PC-9 (cell line): ENCODE measurements at regions not wholly inside any gene's neighbourhood (a gene's known extent, or its start where the extent isn't known, plus 50 kb on each side); places are given as distances from the start of the nearest gene placed in this dataset.

ENCODE experiments used
- BruUV-seq: library from RNA; stranded (reverse); fragments of 400-500 nt; replicated peaks from 2 replicates; lab custom pipeline; 2021; lab: Mats Ljungman, UMichigan
- CTCF ChIA-PET: fragments of 300-600 bp; sonication (Branson Sonifier 250); formaldehyde crosslinking; loops from one replicate; lab custom pipeline; 2022; ENCODE audit warnings: antibody characterized with exemption; lab: Charles Lee
- POLR2A ChIA-PET: fragments of 300-600 bp; sonication (Branson Sonifier 250); formaldehyde crosslinking; loops from one replicate; lab custom pipeline; 2022; ENCODE audit warnings: antibody characterized with exemption; ENCODE audit not compliant: unreplicated experiment; lab: Charles Lee
- DNase-seq, 2 experiments: peaks; one replicate each; pipeline versions ENCODE4 v3.0.0 to v3.0.0-alpha.2; 2015 to 2022; ENCODE audit warnings: mixed read lengths in 1 of 2
- H2AFZ ChIP-seq: fragments of 200-600 bp; sonication (generic); 2 replicates; pipeline ENCODE4 v1.8.1; 2017; ENCODE audit warnings: antibody characterized with exemption
- H3F3A ChIP-seq: fragments of 200-600 bp; sonication (generic); 2 replicates; pipeline ENCODE4 v1.8.1; 2017; ENCODE audit warnings: antibody characterized with exemption, mild to moderate bottlenecking, low read depth; ENCODE audit not compliant: insufficient read depth
- H3K27ac ChIP-seq: fragments of 200-600 bp; sonication (generic); 2 replicates; pipeline ENCODE4 v1.6.1; 2016; ENCODE audit warnings: mixed run types
- H3K27me3 ChIP-seq: fragments of 200-600 bp; sonication (generic); 2 replicates; pipeline ENCODE4 v1.6.1; 2016; ENCODE audit warnings: low read depth, mixed run types; ENCODE audit not compliant: insufficient read depth
- H3K36me3 ChIP-seq: fragments of 200-600 bp; sonication (generic); 2 replicates; pipeline ENCODE4 v1.6.1; 2016; ENCODE audit warnings: low read depth, mixed run types
- H3K4me1 ChIP-seq: fragments of 200-600 bp; sonication (generic); replicated peaks from 2 replicates; pipeline ENCODE4 v1.6.1; 2016; ENCODE audit warnings: mixed run types; ENCODE audit not compliant: insufficient read depth
- H3K4me2 ChIP-seq: fragments of 200-600 bp; sonication (generic); 2 replicates; pipeline ENCODE4 v1.6.1; 2017; ENCODE audit warnings: mixed run types
- H3K4me3 ChIP-seq: fragments of 200-600 bp; sonication (generic); 2 replicates; pipeline ENCODE4 v1.6.1; 2016; ENCODE audit warnings: mixed run types
- H3K79me2 ChIP-seq: fragments of 200-600 bp; sonication (generic); 2 replicates; pipeline ENCODE4 v1.6.1; 2017; ENCODE audit warnings: low read depth, mixed run types
- H3K9me2 ChIP-seq: fragments of 200-600 bp; sonication (generic); 2 replicates; pipeline ENCODE4 v1.8.1; 2017; ENCODE audit warnings: mild to moderate bottlenecking; ENCODE audit not compliant: insufficient read depth
- H3K9me3 ChIP-seq: fragments of 200-600 bp; sonication (generic); 2 replicates; pipeline ENCODE4 v1.8.1; 2016; ENCODE audit warnings: low read depth; ENCODE audit not compliant: insufficient read depth
- H4K20me1 ChIP-seq: fragments of 200-600 bp; sonication (generic); 2 replicates; pipeline ENCODE4 v1.8.1; 2017; ENCODE audit not compliant: insufficient read depth
- CTCF ChIP-seq: fragments of 200-600 bp; sonication (generic); conservative IDR thresholded peaks from 2 replicates; pipeline ENCODE4 v1.6.1; 2017; ENCODE audit warnings: mixed run types, antibody characterized with exemption, mild to moderate bottlenecking, moderate library complexity
- EZH2 ChIP-seq: fragments of 200-600 bp; sonication (generic); IDR thresholded peaks from 2 replicates; pipeline ENCODE4 v1.8.0; 2017; ENCODE audit warnings: antibody characterized with exemption, low read depth
- intact Hi-C: fragments of 100-400 bp; cut with micrococcal nuclease; formaldehyde crosslinking; loops from one replicate; pipeline ENCODE4 v1.10.0; 2022; ENCODE audit not compliant: unreplicated experiment

GRCh38 chr4:176009254-176009653 is 56.4 kb upstream of the WDR17 start:
- TF ChIP-seq CTCF (no peak), EZH2 (no peak)
- POLR2A ChIA-PET, result no interaction called here
- Histone ChIP-seq H3K4me1 (no peaks in the 10 kb centered on the region), H3K9me3 (no peaks in the 10 kb centered on the region), H3K4me3 (no peak overlapping the region), H2AFZ (no peak overlapping the region), H3K4me2 (no peak overlapping the region), H4K20me1 (no peaks in the 10 kb centered on the region), H3K27ac (no peak overlapping the region), H3F3A (no peaks in the 10 kb centered on the region), H3K36me3 (no peaks in the 10 kb centered on the region), H3K9me2 (no peaks in the 10 kb centered on the region), H3K27me3 (no peaks in the 10 kb centered on the region), H3K79me2 (no peaks in the 10 kb centered on the region)
- no TSS peak for BruUV-seq
- intact Hi-C loops, result no loop called here
- no peak for DNase-seq
- CTCF ChIA-PET, result no interaction called here

- no TSS peak for BruUV-seq
- Histone ChIP-seq H3K27me3 (no peaks in the 10 kb centered on the region), H3F3A (no peaks in the 10 kb centered on the region), H4K20me1 (no peaks in the 10 kb centered on the region), H3K79me2 (no peaks in the 10 kb centered on the region), H2AFZ (no peak overlapping the region), H3K9me2 (no peaks in the 10 kb centered on the region), H3K9me3 (no peaks in the 10 kb centered on the region), H3K4me2 (no peak overlapping the region), H3K4me1 (no peaks in the 10 kb centered on the region), H3K36me3 (no peaks in the 10 kb centered on the region), H3K4me3 (no peak overlapping the region), H3K27ac (no peak overlapping the region)
- ChIA-PET POLR2A (interaction anchor here (0.6 kb wide), 2 partner anchors 108 to 1029 kb away, joined by 3 to 5 read pairs; no protein-coding TSS in a partner anchor), CTCF (no interaction called here)
- intact Hi-C loops, result no loop called here
- no peak for TF ChIP-seq CTCF
- no peak for TF ChIP-seq EZH2
- DNase-seq, result no peak
These were observed 54.1 kb upstream of the WDR17 start for GRCh38 chr4:176011529-176011928.

GRCh38 chr4:176013476-176014247 is 52.0 kb upstream of the WDR17 start:
- intact Hi-C loops, result no loop called here
- H3K9me2 ChIP-seq, result no peaks in the 10 kb centered on the region
- no peaks in the 10 kb centered on the region for H4K20me1 ChIP-seq
- POLR2A ChIA-PET, result no interaction called here
- H3K9me3 ChIP-seq, result no peaks in the 10 kb centered on the region
- no peak for DNase-seq
- no TSS peak for BruUV-seq
- H2AFZ ChIP-seq, result no peak overlapping the region
- H3K79me2 ChIP-seq, result no peaks in the 10 kb centered on the region
- no peak overlapping the region for H3K4me3 ChIP-seq
- H3K27ac ChIP-seq, result no peak overlapping the region
- H3K4me2 ChIP-seq, result no peak overlapping the region
- CTCF ChIA-PET, result no interaction called here
- H3F3A ChIP-seq, result no peaks in the 10 kb centered on the region
- H3K4me1 ChIP-seq, result no peaks in the 10 kb centered on the region
- H3K36me3 ChIP-seq, result no peaks in the 10 kb centered on the region
- no peaks in the 10 kb centered on the region for H3K27me3 ChIP-seq
- TF ChIP-seq EZH2 (no peak), CTCF (no peak)
